ENCODE measurements at regions not wholly inside any gene's neighbourhood (a gene's known extent, or its start where the extent isn't known, plus 50 kb on each side); places are given as distances from the start of the nearest gene placed in this dataset.

GRCh38 chr1:29761159-29761928 lies 525.0 kb downstream of the PTPRU start:
- TF ChIP-seq SAFB2 (CRISPR knock-in tag; IDR thresholded peaks at IDR 0.05; ENCODE audit: borderline replicate concordance, low read depth) (no peak), CTCF (CRISPR knock-in tag; IDR thresholded peaks at IDR 0.05) (no peak), CBX1 (IDR thresholded peaks at IDR 0.05; ENCODE audit: low read depth) (no peak), ZBTB21 (CRISPR knock-in tag; IDR thresholded peaks at IDR 0.05) (no peak), ZNF747 (CRISPR knock-in tag; IDR thresholded peaks at IDR 0.05; ENCODE audit: borderline replicate concordance) (no peak)
